HS-5 (cell line): ENCODE measurements at regions not wholly inside any gene's neighbourhood (a gene's known extent, or its start where the extent isn't known, plus 50 kb on each side); places are given as distances from the start of the nearest gene placed in this dataset.
A peak's percentile ranks its signal among the peaks of the same experiment; 100 is the strongest.
"Not testable (repeated sequence)": the region's sequence is repeated elsewhere in the genome, so short reads cannot be mapped to it uniquely, and the experiment has no call there.

ENCODE experiments used
- DNase-seq: peaks from one replicate; pipeline ENCODE4 v3.0.0-alpha.2; 2012; ENCODE audit warnings: low read depth

DNA sequence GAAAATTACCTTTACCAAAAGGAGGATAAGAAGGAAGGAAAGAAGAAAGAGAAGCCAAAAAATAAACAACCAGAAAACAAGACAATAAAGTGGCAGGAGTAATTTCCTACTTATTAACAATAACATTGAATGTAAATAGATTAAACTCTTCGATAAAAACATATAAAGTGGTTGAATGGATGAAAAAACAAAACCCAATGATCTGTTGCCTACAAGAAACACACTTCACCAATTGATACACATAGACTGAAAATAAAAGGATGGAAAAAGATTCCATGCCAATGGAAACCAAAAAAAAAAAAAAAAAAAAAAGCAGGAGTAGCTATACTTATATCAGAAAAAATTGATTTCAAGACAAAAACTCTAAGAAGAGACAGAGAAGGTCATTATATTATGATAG is 518.9 kb downstream of the BCKDHB start:
- DNase-seq, result no peak

DNA sequence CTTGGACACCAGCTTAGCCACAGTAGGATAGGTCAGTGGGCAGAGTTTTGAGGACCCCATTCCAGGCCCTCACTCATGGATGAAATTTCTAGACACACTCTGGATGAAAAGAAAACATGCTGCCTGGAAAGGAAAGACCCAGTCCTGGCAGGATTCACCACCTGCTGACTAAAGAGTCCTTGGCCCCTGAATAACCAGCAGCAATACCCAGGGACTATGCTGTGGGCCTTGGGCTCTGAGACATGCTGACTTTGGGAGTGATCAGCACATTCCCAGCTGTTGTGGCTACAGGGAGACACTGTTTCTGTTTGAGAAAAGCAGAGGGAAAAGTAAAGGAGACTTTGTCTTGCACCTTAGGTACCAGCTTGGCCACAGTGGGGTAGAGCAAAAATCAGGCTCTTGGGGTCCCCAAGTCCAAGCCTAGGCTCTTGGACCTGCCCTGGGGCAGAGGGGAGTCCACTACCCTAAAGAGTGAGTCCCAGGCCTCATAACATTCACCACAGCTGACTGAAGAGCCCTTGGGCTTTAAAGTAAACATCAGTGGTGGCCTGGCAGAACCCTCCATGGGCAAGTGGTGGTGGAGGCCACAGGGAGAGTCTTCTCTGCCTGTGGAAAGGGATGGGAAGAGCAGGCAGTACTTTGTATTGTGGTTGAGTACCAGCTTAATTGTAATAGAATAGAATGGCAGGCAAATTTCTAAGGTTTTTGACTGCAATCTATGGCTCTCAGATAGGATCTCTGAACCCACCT is 516.8 kb downstream of the BCKDHB start:
- no peak for DNase-seq

DNA sequence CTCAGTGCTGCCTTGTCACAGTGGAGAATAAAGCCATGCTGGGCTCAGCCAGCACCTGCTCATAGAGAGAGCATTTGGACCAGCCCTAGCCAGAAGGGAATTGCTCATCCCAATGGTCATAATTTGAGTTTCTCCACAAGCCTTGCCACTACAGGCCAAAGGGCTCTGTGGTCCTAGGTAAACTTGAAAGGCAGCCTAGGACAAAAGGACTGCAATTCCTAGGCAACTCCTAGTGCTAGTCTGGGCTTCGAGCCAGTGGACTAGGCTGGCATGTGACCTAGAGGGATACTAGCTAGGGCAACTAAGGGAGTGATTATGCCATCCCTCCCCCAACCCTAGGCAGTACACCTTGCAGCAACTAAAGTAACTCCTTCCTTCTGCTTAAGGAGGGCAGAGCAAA is 516.2 kb downstream of the BCKDHB start:
- no peak for DNase-seq

DNA sequence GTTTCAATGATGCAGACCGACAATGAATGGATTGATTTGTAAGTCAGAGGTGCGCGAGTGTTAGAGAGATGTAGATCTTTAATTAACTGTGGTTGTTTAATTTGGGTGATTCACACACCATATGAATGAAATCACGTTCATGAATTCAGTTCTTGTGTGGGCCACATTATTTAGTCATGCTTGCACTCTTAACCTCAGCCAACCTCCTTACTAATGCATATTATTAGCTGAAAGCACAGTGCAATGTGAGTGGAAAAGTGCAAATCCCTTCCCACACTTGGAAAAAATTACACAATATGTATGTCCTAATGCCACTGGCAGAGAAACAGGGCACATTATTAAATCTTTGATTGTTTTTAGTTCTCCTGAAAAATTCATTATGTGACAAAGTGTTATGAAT is 512.5 kb downstream of the BCKDHB start:
- no peak for DNase-seq

DNA sequence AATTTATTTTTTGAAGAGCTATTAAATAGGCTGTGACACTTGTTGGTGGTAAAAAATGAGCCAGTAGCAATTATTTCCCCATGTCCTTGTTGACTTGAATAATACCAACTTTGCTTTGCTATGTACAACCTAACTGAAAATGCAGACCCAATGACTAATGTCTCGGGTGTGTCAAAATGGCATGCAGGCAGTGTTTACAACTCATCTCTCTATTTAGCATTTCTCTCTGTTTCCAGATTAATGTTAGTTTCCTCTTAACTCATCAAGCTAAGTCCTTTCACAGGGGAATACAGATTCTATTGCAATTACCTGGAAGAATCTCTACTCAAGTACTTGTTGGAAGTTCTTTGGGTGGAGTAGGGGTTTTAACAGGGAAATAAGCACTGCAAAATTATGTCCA is 504.4 kb downstream of the BCKDHB start:
- peak; percentile 49 for DNase-seq

DNA sequence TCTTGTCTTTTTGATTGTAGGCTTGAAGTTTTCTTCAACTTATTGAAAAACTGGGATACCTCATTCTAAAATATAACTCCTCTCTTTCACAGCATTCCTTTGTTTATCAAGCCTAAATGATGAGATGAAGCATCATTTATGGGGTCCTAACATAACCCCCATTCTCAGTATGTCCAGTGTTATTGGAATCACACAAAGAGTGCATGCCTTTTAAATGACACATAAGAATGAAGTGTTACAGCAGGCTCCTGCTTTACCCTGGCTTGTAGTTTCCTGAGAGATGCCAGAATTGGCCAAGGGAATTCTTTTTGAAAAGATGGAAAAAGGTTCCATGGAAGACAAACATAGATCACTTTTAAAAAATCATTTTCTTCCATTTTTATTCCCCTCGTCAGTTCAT is 502.4 kb downstream of the BCKDHB start:
- no peak for DNase-seq

DNA sequence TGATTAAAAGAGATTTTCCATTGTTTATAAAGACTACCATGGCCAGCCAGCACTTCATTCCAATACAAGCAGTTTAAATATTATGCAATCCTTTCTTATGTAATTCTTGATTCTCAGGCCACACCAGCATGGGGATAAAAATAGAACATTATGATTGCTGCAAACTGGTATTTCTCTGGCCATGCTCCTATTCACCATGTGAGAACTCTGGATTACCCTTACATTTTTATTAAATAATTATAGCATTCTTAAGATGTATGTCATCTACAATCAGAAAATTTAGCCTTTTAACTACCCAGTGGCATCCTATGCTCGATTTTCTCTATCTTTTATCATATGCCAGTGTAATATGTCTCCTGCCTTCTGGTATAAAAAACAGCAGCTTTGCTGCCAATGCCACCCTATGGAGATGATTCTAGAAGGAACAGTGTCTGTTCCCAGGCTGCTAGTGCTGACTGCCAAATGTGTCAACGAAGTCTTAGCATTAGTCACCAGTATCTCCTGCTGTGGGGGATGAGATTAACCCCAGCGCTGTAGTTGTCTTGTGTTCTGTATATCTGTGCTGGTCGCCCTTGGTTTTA is 501.4 kb downstream of the BCKDHB start:
- peak; percentile 75 for DNase-seq

DNA sequence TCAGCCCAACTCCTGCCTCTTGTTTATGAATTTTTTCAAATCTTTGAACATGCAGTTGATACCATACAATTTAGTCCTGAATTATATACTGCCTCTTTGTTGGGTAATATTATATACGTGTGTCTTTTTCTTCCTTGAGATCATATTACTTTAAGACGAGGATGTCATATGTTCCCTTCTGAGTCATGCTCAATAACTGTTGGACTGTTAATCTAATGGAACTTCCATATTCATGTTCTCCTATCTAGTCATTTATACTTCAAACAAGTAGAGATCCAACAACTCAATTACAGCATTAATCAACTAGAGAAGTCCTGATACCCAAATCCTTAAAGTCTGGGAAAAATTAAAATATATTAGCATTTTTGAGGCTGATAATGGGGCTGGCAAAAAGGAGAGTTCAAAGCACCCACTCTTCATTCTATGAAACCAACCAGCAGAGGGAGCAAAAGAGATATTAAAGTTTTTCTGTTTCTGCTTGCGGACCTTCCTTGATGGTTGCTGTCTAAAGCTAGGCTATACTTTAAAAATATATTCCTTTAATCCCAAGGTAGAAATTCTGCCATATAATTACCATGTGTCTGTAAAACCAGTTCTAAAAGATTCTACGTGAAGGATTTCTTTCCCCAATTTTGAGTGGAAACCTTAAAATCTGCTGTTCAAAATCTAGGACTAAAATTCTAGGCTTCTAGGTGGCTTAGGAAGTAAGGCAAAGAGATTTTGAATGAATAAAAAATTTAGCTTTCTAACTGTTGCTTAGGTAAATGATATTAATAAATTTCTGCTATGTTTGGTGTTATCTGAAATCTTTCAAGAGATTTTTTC is 498.9 kb downstream of the BCKDHB start:
- DNase-seq, result peak; percentile 64

DNA sequence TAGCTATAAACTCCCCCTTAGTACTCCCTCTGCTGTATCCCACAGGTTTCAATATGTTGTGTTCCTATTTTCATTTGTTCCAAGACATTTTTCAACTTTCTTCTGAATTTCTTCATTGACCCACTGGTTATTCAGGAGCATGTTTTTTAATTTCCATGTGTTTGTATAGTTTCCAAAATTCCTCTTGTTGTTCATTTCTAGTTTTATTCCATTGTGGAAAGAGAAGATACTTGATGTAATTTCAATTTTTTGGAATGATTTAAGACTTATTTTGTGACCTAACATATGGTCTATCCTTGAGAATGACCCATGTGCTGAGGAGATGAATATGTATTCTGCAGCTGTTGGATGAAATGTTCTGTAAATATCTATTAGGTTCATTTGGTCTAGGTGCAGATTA is 497.2 kb downstream of the BCKDHB start:
- no peak for DNase-seq

DNA sequence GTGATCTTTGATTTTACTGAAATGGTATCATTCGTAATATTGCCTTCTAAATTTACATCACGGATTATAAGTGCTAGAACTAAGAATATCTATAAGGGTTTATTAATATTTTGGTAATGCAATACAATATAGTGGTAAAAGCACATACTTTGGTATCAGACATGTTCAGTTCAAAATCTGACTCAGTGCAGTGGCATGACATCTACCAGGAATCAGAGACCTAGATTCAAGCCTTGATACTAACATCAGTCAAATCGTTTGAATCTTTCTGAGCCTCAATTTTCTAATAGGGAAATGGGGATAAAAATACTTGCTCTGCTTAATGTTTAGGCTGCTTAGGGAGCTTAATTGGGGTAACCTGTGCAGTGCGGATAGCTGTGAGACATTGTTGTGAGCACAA is 488.0 kb downstream of the BCKDHB start:
- DNase-seq, result no peak

DNA sequence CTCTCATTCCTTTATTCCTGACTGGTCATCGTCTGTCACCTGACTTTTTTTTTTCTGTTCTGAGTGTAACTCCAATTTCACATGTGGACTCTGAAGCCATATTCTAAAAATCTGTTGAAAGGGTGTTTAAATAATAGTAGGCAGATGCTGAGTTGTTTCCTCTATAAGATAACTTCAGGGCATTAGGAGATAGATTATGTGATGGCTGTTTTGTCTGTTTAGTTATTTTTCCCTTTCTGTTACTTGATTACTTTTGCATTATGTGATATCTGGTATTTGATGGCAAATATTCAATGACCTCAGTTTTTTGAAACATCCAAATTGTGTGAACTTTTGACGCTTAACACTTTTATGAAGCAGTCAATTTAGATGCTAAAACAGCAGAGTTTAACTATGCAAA is 486.0 kb downstream of the BCKDHB start:
- DNase-seq, result no peak

DNA sequence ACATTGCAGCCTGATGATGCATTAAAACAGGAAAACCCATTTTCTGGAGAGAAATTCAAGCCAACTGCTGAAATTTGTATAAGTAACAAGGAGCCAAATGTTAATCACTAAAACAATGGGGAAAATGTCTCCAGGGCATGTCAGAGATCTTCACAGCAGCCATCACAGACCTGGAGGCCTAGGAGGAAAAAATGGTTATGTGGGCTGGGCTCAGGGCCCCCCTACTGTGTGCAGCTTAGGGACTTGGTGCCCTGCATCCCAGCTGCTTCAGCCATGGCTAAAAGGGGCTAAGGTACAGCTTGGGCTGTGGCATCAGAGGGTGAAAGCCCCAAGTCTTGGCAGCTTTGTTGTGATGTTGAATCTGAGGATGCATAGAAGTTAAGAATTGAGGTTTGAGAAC is 479.8 kb downstream of the BCKDHB start:
- DNase-seq, result no peak

DNA sequence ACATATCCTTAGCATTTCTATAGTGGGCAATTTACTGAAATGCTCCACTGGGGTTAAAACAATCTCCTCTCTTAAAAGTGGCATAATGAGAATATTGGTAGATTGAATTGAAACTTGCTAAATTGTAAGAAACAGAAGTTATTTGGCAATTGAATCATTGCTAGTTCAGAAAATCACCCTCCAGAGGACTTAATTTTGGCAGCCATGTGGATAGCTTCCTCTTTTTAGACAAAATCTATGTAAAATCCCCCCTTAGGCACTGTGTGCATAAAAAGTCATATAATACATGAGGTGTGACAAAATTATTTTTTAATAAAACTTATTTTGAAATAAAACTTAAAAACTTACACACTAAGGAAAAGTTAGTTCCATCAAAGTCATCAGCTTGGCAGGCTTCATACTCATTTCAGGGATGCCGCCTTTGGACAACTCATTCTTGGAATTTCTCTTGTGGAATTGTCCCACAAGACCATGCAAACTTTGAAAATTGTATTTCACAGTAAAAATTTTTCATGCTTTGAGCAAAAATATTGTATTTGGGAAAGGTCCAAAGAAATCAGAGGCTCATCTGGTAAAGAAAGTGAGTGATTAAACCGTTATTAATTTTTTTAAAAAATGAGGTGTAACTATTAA is 473.0 kb downstream of the BCKDHB start:
- no peak for DNase-seq

DNA sequence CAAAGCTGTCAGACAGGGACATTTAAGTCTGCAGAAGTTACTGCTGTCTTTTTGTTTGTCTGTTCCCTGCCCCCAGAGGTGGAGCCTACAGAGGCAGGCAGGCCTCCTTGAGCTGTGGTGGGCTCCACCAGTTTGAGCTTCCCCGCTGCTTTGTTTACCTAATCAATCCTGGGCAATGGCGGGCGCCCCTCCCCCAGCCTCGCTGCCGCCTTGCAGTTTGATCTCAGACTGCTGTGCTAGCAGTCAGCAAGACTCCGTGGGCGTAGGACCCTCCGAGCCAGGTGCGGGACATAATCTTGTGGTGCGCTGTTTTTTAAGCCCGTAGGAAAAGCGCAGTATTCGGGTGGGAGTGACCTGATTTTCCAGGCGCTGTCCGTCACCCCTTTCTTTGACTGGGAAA is 466.8 kb downstream of the BCKDHB start:
- DNase-seq, result not testable (repeated sequence)

DNA sequence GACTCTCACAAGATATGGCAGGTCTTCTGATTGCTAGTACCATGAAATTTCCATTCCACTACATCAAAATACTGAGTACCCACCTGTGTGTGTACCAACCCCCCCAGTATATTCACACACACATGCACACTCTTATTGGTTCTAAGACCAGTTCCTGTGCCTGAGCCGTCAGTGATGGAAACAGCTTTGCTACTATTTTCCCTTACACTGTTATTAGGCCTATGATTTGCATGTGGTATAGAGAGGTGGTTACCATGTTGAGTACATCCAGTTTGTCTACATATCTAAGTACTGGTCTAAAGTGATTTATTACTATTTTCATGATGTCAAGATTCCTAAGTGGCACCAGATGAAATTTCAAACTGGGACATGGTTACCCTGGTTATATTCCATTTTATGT is 459.9 kb downstream of the BCKDHB start:
- no peak for DNase-seq

DNA sequence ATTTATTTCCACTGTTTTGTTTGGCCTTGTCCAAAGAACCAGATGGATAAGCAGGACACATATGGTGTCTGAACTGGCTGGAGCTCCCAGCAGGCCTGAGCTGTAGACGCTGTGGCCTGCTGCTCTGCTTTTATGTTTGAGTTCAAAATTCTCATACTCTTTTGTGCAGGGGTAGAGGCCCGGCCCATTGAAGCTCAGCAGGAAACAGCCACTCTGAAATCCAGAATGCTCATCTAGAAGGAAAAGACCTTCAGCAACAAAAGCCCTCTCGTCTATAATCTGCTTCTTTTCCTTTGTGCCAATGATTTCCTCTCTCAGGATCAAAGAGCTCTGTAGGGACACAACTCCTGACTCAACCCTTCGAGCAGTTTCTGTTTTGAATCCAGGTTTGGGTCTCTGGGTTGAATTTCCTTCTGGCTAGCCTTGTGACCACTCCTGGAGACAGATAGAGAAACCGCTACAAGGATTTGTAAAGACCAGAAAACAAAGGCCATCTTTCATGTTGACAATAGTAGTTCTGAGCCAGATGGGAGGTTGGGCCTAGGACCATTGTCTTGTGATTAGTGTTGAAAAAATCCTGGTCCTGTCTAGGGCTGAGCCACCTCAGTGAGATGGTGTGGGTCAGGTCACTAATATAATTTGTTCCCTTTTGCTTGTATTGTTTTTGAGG is 446.7 kb downstream of the BCKDHB start:
- no peak for DNase-seq

DNA sequence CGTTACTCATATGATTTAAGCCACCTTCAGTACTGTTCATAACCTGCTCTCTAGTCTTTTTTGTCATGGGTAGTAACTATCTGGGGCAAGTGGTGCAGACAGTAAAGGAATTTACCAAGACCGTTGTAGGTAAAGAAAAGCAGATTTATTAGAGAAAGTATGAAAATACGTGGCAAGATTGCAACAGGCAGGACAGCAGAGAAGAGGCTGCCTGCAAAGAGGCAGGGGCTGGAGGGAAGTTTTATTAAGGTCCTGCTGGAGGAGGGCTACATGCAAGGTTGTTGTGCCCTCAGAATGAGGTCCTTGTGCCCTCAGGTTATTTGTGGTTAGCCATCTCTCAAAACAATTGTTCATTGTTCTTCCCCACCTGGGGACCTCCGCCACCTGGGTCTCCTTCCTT is 444.3 kb downstream of the BCKDHB start:
- DNase-seq, result no peak

DNA sequence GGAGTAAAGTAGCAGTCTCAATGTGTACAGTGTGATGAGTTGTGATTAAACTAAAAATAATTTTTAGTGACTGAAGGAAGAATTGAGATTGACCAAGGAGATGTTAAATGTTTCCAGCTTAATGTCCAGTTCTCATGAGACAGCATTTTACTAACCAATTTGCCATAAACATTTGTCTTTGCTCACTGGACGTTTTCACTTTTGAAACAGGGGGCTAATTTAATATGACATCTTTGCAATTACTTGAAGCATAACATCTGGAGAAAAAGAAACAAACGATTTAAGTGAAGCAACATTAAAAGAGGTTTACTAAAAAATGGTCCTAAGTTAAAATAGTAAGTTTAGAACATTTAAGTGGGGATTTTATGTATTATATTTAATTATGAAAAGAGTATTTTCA is 443.8 kb downstream of the BCKDHB start:
- no peak for DNase-seq

DNA sequence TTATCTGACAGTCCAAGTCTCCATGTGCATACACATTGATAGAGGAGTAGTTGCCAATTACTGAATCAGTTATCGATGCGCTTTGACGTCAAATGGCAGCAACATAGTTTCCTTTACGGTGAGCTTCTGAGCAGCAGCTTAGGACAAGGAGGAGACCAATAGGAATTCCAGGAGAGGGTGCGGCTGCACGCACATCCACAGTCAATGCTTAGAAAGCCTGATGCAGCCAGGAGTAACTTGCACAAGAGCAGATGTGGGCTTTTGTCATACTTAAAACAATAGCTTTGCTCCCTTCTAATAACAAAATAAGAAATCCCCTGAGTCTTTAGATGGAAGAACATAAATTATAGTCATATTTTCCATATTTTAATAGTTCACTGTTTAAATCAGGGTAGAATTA is 442.1 kb downstream of the BCKDHB start:
- DNase-seq, result peak; percentile 70

DNA sequence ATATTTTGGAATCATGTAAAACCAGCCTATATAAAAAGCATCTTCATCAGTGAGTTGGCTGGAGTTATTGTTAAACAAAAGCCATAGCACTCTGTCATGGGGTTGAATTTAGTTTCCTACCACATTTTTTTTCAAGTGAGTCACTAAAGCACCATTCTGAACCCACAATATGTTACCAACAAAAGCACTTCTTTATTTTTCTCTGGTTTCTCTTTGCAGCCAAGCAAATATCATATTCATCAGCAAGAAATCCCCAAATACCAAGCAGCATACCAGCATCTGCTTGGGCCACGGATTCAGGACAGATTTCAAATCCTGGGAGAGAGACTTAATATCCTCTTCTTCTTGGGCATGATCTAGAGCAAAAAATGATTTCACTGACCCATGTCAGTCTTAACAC is 441.4 kb downstream of the BCKDHB start:
- peak; percentile 71 for DNase-seq

DNA sequence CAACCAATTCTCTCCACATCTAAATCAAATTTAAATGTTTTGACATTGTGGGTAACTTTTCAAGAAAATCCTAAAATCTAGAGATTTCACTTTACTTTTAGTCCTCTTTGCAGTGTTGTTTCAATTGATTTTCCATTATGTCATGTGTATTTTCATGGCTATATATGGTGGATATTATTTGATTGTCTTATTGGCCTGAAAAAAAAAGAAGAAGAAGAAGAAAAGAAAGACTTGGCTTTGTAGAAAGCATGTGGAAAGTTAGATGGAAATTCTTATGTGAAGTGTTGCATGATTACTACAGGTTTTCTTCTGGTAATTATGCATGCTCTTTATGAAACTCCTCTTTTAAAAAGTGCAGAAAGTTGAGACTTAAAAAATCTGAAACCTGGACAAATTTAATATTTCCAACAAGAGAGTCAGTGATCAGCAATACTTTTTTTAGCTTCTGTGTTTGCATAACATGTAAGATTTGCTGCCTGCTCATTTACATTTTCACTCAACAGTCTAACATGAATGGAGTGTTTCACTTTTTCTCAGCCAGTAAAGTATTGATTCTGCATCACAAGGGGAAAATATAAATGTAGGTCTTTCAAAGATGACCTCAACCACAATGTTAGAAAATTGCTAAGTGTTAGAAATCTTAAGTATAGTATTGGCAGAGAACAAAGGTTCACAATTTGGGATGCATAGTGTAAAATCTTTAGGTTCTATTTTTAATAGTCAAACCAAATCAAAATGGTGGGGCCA is 438.7 kb downstream of the BCKDHB start:
- DNase-seq, result no peak

DNA sequence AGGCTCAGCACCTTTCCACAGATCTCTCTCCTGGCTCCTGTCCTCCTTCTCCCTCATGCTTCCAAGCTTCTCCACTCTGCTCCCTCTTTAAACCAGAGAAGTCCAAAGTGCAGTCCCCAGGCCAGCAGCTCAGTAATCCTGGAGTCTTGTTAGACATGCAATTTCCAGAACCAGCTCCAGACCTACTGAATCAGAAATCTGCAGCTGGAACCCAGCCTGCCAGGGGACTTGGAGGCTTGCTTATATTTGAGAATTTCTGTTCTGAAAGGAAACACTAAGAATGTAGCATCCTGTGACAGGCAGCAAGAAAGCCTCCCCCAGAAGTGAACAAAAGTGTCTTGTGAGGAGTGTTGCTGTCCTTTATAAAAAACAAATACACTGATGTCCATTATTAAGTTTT is 438.1 kb downstream of the BCKDHB start:
- no peak for DNase-seq
